D341Med (cell line): ENCODE measurements at regions not wholly inside any gene's neighbourhood (a gene's known extent, or its start where the extent isn't known, plus 50 kb on each side); places are given as distances from the start of the nearest gene placed in this dataset.

Experiments
- DNase-seq: peaks from one replicate; pipeline ENCODE4 v3.0.0; 2012; ENCODE audit warnings: low spot score

DNA sequence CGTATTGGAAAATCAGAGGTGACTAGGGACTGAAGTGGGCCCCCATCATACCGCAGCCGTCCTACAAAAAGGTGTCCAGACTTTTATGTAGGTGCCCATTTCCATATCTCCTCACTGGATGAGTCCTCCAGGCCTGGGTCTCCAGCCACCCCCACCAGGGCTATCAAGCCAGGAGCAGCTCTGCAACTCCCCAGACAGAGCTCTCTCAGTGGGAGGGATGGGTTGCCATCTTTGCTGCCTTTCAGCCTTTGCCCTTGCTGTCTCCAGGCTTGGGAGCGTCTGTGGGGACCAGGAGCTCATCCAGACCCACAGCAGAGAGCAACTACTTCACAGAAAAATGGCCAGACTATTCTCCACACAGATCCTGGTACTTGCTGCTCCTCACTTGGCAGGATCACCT lies 802.7 kb upstream of the IGFBP3 start:
- no peak for DNase-seq

- DNase-seq, result no peak
These were observed 801.9 kb upstream of the IGFBP3 start for GRCh38 chr7:46723003-46723402.

GRCh38 chr7:46720761-46721160 lies 799.7 kb upstream of the IGFBP3 start:
- no peak for DNase-seq

DNA sequence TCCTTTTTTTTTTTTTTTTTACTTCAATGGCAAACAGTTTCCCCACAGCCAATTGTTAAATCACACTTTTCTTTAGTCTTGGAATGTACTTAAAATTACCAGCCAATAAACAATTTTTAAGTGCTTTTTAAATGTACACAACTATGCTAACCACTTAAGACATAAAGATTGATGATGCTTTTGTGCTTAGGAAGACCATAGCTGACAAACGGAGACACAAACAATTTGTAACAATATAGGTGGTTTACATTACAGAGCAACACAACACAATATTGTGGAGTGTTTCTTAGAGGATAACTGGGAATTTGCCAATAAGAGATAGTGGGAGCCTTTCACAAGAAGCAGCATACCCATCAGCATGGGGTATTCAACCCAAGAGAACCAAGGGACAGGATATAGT lies 798.5 kb upstream of the IGFBP3 start:
- DNase-seq, result no peak

DNA sequence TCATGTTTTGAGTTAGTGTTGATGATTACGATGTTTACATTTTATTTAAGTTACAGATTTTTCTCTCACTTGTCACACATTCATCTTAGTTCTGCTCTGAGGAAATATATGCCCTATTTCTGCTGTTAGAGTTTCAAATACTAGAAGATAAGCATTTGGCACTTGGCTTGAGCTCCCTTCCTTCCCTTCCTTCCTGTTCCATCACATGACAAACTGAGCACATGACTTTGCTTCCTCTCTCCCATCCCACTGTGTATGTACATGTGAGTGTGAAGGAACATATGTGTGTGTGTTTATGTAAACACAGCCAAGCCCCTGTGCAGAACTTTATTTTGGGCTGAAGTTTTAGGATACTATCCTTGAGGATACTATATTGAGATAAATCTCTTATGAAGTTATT lies 795.9 kb upstream of the IGFBP3 start:
- no peak for DNase-seq

DNA sequence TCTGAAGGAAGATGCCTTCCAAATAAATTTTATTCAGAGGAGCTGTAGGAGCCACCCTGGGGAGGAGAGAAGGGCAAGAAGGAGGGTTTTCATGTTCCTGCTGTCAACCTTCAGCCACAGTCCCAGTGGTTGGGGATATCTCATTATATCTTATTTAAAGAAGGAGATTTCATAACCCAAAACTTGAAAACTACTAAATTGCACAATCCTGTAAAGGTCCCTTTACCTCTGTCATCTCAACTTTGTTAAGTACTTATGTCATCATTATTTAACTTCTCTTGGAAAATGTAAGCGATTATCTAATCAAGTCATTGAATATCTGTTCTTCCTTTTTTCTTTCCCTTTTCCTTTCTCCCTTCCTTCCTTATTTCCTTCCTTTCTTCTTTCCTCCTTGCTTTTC lies 794.5 kb upstream of the IGFBP3 start:
- no peak for DNase-seq

DNA sequence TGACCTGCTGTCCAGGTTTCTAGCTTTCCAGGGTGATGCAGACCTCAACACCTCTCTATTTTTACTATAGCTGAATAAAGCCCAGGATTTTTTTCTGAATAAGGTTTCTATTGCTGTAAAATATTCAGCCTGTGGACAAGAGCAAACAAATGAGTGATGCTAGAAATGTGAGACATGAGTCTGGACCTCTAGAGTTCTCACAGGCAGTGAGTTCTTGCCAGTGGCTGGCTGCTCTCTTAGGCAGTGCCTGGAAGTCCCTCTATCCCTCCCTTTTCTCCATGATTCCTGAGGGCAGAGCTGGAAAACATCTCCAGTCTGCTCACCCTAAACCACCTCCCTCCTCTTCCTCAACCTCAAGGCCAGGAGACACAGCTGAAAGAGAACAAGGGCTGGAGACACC lies 793.8 kb upstream of the IGFBP3 start:
- DNase-seq, result no peak

DNA sequence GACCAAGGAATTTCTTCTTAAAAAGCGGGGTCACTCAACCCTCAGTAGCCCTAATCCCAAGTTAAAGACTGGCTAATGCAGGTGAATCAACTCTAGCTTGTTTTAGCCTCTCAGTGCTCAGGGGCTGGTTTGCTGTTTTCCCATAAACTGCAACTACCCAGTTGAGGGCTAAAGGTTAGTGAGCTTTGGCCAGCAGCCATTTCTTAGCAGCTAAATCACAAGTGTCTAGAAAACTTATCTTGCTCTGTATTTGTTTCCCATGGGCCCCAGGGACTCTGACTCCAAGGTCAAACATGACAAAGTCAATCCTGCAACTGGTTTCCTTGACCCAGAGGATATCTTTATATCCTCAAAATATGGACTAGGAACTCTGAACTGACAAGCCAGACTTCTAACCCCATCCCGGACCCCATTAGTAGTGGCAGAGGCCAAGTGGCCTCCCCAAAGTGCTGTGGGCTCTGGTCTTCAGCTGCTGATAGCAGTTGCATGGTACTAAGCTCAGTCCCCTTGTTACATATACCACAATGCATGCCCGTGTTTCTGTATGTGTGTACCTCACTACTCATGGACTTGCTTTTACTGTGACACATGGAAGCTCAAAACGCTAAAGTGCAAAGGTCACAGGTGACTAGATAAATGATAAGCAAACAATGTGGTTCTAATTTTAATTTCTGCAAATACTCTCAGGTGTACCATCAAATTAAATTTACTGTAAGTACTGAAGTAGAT lies 793.0 kb upstream of the IGFBP3 start:
- no peak for DNase-seq

GRCh38 chr7:46710927-46711326 lies 789.9 kb upstream of the IGFBP3 start:
- DNase-seq, result no peak

- no peak for DNase-seq
These were observed 786.9 kb upstream of the IGFBP3 start for GRCh38 chr7:46707973-46708372.

GRCh38 chr7:46705386-46706255 lies 784.5 kb upstream of the IGFBP3 start:
- DNase-seq, result no peak

- DNase-seq, result no peak
These were observed 775.7 kb upstream of the IGFBP3 start for GRCh38 chr7:46696741-46697140.

DNA sequence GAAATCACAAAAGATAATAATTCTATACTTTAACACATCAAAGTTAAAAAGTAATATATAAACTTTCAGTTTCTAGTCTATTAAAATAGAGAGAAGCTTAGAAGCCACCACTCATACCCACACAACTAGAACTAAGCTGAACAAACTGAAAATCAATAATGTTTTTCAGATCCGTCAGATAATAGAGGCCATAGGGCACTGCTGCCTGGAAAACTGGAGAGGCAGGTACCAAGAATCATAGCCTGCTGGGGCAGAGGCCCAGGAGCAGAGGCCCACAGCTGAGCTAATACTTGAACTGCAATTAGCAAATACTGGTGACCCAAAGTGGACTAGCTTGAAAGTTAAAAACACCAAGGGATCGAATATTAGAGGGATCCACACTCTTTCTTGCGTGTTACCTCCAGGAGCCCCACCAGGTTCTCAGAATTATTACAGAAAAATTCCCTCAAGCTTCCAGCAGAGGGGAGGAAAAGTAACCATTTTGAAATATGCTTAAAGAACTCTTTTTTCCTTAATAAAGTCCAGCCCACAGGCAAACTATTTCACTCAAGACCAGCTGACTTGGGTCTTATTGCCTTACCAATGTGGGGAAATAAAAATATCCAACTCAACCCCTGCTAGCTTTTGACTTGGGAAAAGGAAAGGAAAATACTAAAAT lies 774.1 kb upstream of the IGFBP3 start:
- DNase-seq, result no peak

GRCh38 chr7:46694058-46694457 lies 773.0 kb upstream of the IGFBP3 start:
- DNase-seq, result no peak

- no peak for DNase-seq
These were observed 766.1 kb upstream of the IGFBP3 start for GRCh38 chr7:46687203-46687602.

DNA sequence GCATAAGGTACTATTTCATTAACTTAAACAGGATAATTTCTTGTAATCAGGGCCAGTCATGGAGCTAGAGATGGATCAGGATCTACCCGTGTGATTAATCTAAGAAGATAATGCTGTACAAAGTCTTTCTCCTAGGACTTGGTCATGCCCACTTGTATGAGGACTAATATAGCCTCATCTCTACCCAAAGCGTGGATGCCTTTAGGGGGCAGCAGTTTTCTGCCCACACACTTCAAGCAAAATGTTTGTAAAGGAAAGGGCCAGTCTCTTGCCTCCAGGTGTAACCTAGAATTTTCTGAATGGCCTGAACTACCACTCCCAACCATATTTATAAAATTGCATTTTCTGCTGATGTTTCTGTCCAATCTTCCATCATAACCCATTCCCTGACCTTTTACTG lies 764.0 kb upstream of the IGFBP3 start:
- no peak for DNase-seq

DNA sequence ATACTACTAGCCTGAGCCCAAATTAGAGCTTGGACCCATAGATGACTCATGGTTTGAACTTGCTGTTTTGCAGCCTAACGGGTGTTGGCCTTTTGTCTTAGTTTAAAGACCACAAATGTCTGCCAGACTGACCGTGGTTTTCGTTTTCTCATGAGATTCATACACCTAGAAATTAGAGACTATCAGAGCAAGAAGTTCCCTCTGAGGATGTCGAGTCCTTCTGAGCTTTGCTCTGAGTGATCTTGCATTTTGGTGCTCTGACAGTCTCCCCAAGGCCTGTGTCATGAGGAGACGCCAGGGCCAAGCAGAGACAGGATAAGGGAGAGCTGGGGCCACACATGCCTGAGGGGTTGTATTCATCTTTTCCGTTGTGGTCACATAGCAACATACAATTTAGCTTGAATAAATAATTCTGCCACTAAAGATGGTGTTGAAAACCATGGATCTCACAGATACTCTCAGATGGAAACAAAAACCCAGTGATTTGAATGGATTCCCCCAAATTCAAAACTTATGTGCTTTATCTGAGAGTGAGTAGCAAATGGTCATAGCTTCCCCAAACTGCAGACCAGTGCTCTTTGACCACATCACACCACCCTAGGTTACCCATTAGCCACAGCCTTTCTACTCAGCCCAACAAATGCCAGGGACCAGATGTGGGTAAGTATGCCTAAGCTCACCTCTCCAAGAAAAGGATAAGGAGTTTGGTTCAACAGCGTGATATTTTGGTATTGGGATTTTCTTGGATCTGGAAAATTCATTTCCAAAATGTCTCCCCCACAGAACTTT lies 762.0 kb upstream of the IGFBP3 start:
- DNase-seq, result no peak

DNA sequence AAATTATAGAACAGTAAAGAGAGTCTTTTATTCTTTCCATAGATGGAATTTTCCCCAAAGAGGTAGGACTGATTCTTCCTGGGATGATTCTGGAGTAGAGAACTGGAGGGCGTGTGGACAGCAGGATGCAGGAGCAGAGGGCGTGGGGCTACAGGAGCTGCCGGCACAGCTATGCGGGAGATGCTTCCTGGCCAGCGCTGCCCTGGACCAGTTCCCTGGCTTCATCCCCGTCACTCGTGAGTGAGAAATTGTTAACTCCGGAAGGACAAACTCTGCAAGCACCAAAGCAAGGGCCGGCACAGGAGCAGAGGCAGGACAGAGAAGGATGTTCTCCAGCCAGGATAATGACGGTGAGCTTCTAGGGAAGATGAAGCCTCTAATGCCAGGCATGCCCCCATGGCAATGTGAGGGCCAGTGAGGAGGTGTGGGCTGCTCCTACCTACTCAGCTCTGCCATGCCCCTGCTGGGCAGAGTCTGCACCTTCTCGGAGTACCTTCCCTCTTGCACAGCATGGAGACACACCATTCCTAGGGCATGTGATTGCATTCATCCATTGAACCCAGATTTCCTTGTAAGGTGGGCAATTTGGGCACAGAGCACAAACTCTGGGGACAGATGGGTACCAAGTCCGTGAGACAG lies 760.9 kb upstream of the IGFBP3 start:
- DNase-seq, result no peak

DNA sequence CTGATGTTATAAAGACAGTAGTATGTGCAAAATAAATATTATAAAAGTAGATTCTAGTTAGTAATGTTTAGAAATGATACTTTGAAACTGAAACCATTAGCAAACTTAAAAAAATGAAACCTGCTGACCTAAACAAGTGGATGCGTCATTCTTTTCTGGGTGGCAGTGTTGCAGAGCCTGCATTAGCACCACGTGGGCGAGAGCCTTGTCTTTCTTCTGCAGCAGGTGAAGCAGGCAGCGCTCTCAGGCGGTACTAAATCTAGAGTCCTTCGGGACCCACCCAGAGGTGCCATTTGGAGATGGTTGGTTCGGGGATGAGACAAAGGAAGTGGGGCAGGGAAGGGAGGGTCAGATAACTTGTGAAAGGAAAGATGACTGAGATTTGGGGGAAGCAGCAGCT lies 759.1 kb upstream of the IGFBP3 start:
- no peak for DNase-seq

- DNase-seq, result no peak
These were observed 758.6 kb upstream of the IGFBP3 start for GRCh38 chr7:46679671-46680070.

GRCh38 chr7:46678421-46678820 lies 757.3 kb upstream of the IGFBP3 start:
- no peak for DNase-seq

GRCh38 chr7:46675456-46675855 lies 754.4 kb upstream of the IGFBP3 start:
- DNase-seq, result no peak
